ENCODE measurements at regions not wholly inside any gene's neighbourhood (a gene's known extent, or its start where the extent isn't known, plus 50 kb on each side); places are given as distances from the start of the nearest gene placed in this dataset.

DNA sequence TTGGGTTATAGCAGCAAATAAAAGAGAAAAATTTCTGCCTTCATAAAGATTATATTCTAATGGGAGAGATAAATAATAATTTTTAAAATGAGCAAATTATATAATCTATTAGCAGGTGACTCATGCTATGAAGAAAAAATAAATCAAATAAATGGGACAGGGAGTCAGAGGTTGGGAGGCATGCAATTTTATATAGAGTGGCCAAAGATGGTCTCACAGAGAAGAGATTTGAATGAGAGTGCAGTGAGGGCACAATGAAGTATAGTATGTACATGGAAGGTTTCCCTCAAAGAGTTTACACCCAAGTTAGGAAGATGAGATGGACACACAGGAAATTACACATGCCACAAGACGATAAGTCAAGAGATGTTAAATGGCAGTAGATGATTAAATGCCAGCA lies 369.4 kb downstream of the TXNL1 start:
- no peak for TF ChIP-seq POLR2A (IDR thresholded peaks at IDR 0.05; ENCODE audit: low read depth, low read length)
- TF ChIP-seq POLR2AphosphoS5 (IDR thresholded peaks at IDR 0.05; ENCODE audit: low read depth, low read length) = no peak
- no peak for TF ChIP-seq TAF1 (IDR thresholded peaks at IDR 0.05; ENCODE audit: low read depth, low read length)
- no peak for TF ChIP-seq PAX5 (IDR thresholded peaks at IDR 0.05; ENCODE audit: insufficient read depth, low read length, severe bottlenecking)
- TF ChIP-seq SPI1 (IDR thresholded peaks at IDR 0.05; ENCODE audit: low read depth, low read length) = no peak

Measured in GM12891 (cell line).